B cell (primary cell): ENCODE measurements at regions not wholly inside any gene's neighbourhood (a gene's known extent, or its start where the extent isn't known, plus 50 kb on each side); places are given as distances from the start of the nearest gene placed in this dataset.

Source experiments
- ATAC-seq: fragments of 200-7000 bp; cut with Tn5 transposase; one replicate; pipeline ENCODE4 v1.10.0; 2021; ENCODE audit warnings: low read depth, mild to moderate bottlenecking, moderate number of reproducible peaks, moderate library complexity
- CTCF ChIA-PET: fragments of 350-600 bp; sonication (Branson Sonifier 250); formaldehyde crosslinking; loops from one replicate; lab custom pipeline; 2021; ENCODE audit warnings: antibody characterized with exemption, inconsistent platforms; lab: Charles Lee
- POLR2A ChIA-PET: fragments of 350-600 bp; sonication (Branson Sonifier 250); formaldehyde crosslinking; loops from one replicate; lab custom pipeline; 2021; ENCODE audit warnings: antibody characterized with exemption; lab: Charles Lee
- DNase-seq: peaks from one replicate; pipeline ENCODE4 v3.0.0; 2013
- H2AFZ ChIP-seq: 2 replicates; pipeline ENCODE4 v1.6.1; 2012; ENCODE audit warnings: mild to moderate bottlenecking, low read depth, low read length; ENCODE audit not compliant: insufficient read depth, poor library complexity, severe bottlenecking
- H3K27ac ChIP-seq, 2 donors: 1 replicate in 1 of 2; 2 replicates in 1 of 2; pipeline ENCODE4 v1.5.1; 2012 to 2013; ENCODE audit warnings: low read length in 2 of 2, mild to moderate bottlenecking in 2 of 2, moderate library complexity in 1 of 2
- H3K27me3 ChIP-seq, 4 experiments: fragments of 200-600 bp in 1 of 4; sonication (generic) in 1 of 4; replicated peaks in 1 of 4; 1 replicate in 2 of 4; 2 replicates in 2 of 4; pipeline versions ENCODE4 v1.6.1 to v1.7.0; 2013 to 2016; ENCODE audit warnings: low read length in 3 of 4, mild to moderate bottlenecking in 2 of 4, mixed read lengths in 1 of 4, moderate library complexity in 1 of 4; ENCODE audit not compliant: insufficient read depth in 4 of 4, control insufficient read depth in 3 of 4; ENCODE audit errors: control extremely low read depth in 1 of 4
- H3K36me3 ChIP-seq, 2 experiments: replicated peaks in 1 of 2; 1 replicate in 1 of 2; 2 replicates in 1 of 2; pipeline versions ENCODE4 v1.6.1 to v1.7.1; 2013; ENCODE audit warnings: low read length in 1 of 2; ENCODE audit not compliant: insufficient read depth in 2 of 2, control insufficient read depth in 1 of 2; ENCODE audit errors: control extremely low read depth in 1 of 2, extremely low read depth in 1 of 2
- H3K4me1 ChIP-seq, 2 donors: fragments of 200-600 bp in 1 of 2; sonication (generic) in 1 of 2; 1 replicate in 1 of 2; 2 replicates in 1 of 2; pipeline versions ENCODE4 v1.5.1 to v1.6.1; 2013 to 2017; ENCODE audit warnings: low read length in 2 of 2; ENCODE audit not compliant: control insufficient read depth in 2 of 2, insufficient read depth in 2 of 2
- H3K4me2 ChIP-seq: replicated peaks from 2 replicates; pipeline ENCODE3; 2012; ENCODE audit warnings: mild to moderate bottlenecking, low read depth, low read length; ENCODE audit not compliant: poor library complexity, severe bottlenecking
- H3K4me3 ChIP-seq, 5 experiments: fragments of 200-600 bp in 1 of 5; sonication (generic) in 1 of 5; 1 replicate in 3 of 5; 2 replicates in 2 of 5; pipeline versions ENCODE4 v1.5.1 to v1.7.0; 2011 to 2016; ENCODE audit warnings: low read length in 4 of 5, mild to moderate bottlenecking in 4 of 5, low read depth in 2 of 5, control low read depth in 1 of 5, moderate library complexity in 1 of 5; ENCODE audit not compliant: insufficient read depth in 1 of 5; ENCODE audit errors: control extremely low read depth in 1 of 5, extremely low read depth in 1 of 5
- H3K79me2 ChIP-seq: fragments of 200-600 bp; sonication (generic); one replicate; pipeline ENCODE4 v1.6.0; 2016; ENCODE audit warnings: low read length; ENCODE audit not compliant: control insufficient read depth, insufficient read depth
- H3K9ac ChIP-seq: fragments of 200-600 bp; sonication (generic); 2 replicates; pipeline ENCODE4 v1.6.1; 2017; ENCODE audit warnings: mild to moderate bottlenecking, low read length, moderate library complexity
- H3K9me3 ChIP-seq, 3 donors: one replicate each; pipeline versions ENCODE4 v1.6.1 to v1.7.1; 2013; ENCODE audit warnings: low read length in 2 of 3; ENCODE audit not compliant: control insufficient read depth in 2 of 3, insufficient read depth in 1 of 3; ENCODE audit errors: control extremely low read depth in 1 of 3
- H4K20me1 ChIP-seq: 2 replicates; pipeline ENCODE4 v1.6.0; 2012; ENCODE audit warnings: mild to moderate bottlenecking, low read length; ENCODE audit not compliant: insufficient read depth, control insufficient read depth, poor library complexity, severe bottlenecking
- H3K27ac Mint-ChIP-seq: one replicate; pipeline ENCODE4 v1.8.0; 2021; ENCODE audit warnings: mixed read lengths
- H3K27me3 Mint-ChIP-seq: one replicate; pipeline ENCODE4 v1.8.0; 2021; ENCODE audit warnings: mixed read lengths
- H3K4me1 Mint-ChIP-seq: one replicate; pipeline ENCODE4 v1.8.0; 2021; ENCODE audit warnings: mixed read lengths
- H3K4me3 Mint-ChIP-seq: one replicate; pipeline ENCODE4 v1.8.0; 2021; ENCODE audit warnings: mixed read lengths
- H3K9me3 Mint-ChIP-seq: one replicate; pipeline ENCODE4 v1.8.0; 2022; ENCODE audit warnings: mixed read lengths; ENCODE audit not compliant: insufficient read depth
- EZH2 ChIP-seq: IDR thresholded peaks from 2 replicates; pipeline ENCODE4 v1.6.1; 2012; ENCODE audit warnings: borderline replicate concordance, low read depth, mild to moderate bottlenecking, moderate library complexity, low read length; ENCODE audit not compliant: insufficient read depth, poor library complexity, severe bottlenecking
- WGBS: methylation state at CpG from one replicate; pipeline ENCODE4 v1.1.5; 2013; ENCODE audit warnings: missing lambda C conversion rate; ENCODE audit not compliant: insufficient coverage; 5-methylcytosine and 5-hydroxymethylcytosine counted together
- intact Hi-C: fragments of 100-400 bp; cut with micrococcal nuclease; formaldehyde crosslinking; loops from one replicate; pipeline ENCODE4 v1.10.0; 2022
- TF ChIP-seq, protein P1 (sequence below): fragments of 200-600 bp; IDR thresholded peaks from one replicate; pipeline ENCODE4 v1.8.0; 2022; ENCODE audit warnings: antibody characterized with exemption, mild to moderate bottlenecking

DNA sequence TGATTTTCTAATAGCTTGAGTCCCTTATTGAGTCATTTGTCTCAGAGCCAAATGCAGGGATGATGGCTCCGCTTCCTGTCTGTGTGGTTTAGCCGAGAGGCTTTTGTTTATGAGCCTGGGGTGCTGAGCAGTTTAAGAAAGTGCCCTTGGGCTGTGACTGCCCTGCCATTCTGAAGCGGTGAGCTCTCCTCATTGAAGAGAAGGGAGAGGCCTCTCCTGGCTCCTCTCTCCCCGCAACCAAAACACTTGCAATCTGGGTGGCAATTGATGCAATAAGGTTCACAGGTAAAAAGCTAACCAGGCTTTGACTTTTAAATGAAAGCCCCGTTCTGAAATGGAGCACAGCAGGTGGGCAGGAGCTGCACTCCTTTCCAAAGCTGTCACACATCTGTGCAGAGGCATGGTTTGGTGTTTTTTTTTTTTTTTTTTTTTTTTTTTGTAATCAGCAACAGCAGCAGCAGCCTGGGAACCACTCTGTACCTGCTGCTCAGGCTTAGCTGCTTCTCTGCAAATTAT, 403.7 kb downstream of the SIPA1L2 start:
- Histone ChIP-seq H3K9ac (no peak overlapping the region), H3K4me1 (no peaks in the 10 kb centered on the region), H3K27ac (no peak overlapping the region), H3K36me3 (no peaks in the 10 kb centered on the region), H2AFZ (no peak overlapping the region), H3K4me2 (no peak overlapping the region), H3K9me3 (peaks cover 0 to 3% (median 1%) of the 10 kb centered on the region in 3 donors), H3K79me2 (no peaks in the 10 kb centered on the region), H3K4me3 (no peak overlapping the region), H3K27me3 (no peaks in the 10 kb centered on the region), H4K20me1 (no peaks in the 10 kb centered on the region)
- no peak overlapping the region for H3K4me3 Mint-ChIP-seq
- peaks cover 15% of the 10 kb centered on the region for H3K27me3 Mint-ChIP-seq
- POLR2A ChIA-PET = no interaction called here
- CTCF ChIA-PET = no interaction called here
- ATAC-seq (no peak), DNase-seq (no peak)
- no peaks in the 10 kb centered on the region for H3K4me1 Mint-ChIP-seq
- 45% methylated on average over 2 of the region's 5 CpGs for WGBS
- TF ChIP-seq EZH2 = no peak
- TF ChIP-seq, protein P1, sequence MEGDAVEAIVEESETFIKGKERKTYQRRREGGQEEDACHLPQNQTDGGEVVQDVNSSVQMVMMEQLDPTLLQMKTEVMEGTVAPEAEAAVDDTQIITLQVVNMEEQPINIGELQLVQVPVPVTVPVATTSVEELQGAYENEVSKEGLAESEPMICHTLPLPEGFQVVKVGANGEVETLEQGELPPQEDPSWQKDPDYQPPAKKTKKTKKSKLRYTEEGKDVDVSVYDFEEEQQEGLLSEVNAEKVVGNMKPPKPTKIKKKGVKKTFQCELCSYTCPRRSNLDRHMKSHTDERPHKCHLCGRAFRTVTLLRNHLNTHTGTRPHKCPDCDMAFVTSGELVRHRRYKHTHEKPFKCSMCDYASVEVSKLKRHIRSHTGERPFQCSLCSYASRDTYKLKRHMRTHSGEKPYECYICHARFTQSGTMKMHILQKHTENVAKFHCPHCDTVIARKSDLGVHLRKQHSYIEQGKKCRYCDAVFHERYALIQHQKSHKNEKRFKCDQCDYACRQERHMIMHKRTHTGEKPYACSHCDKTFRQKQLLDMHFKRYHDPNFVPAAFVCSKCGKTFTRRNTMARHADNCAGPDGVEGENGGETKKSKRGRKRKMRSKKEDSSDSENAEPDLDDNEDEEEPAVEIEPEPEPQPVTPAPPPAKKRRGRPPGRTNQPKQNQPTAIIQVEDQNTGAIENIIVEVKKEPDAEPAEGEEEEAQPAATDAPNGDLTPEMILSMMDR = no peak
- intact Hi-C loops = no loop called here
- H3K9me3 Mint-ChIP-seq = no peaks in the 10 kb centered on the region
- no peak overlapping the region for H3K27ac Mint-ChIP-seq

DNA sequence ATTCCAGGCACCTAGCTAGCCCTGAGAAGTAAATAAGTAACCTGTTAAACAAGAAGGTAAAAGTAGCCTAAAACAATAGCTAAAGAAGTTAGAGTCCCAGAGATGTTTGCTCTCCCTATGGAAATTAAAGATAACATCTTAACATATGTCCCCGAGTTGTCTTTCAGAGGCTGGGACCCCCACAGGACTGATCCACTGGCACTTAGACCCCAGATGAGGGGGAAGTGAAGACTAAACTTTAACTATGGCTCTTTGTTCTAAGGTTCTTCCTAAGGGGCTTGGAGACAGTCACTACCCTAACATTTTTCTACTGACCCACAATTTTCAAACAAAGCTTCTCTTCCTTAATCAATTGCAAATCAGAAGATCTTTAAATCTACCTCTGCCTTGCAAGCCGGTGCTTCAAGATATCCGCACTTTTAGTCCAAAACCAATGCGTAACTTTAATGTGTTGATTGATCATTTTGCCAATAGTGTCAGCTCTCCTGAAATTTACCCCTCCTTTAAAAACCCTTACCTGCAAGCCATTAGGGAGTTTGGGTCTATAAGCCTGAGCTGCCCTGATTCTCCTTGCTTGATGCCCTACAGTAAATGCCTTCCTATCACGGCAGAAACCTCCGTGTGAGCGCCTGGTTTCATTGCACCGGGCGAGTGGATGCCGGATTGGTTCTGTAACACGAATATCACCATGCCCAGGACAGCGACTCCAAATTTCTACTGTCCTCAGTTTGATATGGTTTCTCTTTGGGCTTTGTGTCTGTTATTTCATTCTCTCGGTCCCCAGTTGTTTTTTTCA, 404.4 kb downstream of the SIPA1L2 start:
- Histone ChIP-seq H3K9me3 (peaks cover 0 to 6% (median 1%) of the 10 kb centered on the region in 3 donors), H2AFZ (no peak overlapping the region), H3K4me1 (no peaks in the 10 kb centered on the region), H3K27ac (no peak overlapping the region), H4K20me1 (no peaks in the 10 kb centered on the region), H3K27me3 (no peaks in the 10 kb centered on the region), H3K4me2 (no peak overlapping the region), H3K36me3 (no peaks in the 10 kb centered on the region), H3K79me2 (no peaks in the 10 kb centered on the region), H3K9ac (no peak overlapping the region), H3K4me3 (no peak overlapping the region)
- Mint-ChIP-seq H3K4me1 (no peaks in the 10 kb centered on the region), H3K27me3 (peaks cover 15% of the 10 kb centered on the region), H3K4me3 (no peak overlapping the region), H3K9me3 (no peaks in the 10 kb centered on the region), H3K27ac (no peak overlapping the region)
- 78% methylated on average over 6 of the region's 13 CpGs for WGBS
- intact Hi-C loops = no loop called here
- ATAC-seq (no peak), DNase-seq (no peak)
- CTCF ChIA-PET = no interaction called here
- TF ChIP-seq EZH2 = no peak
- TF ChIP-seq, protein P1 = no peak
- POLR2A ChIA-PET = no interaction called here
